Stimulated activated CD4-positive, alpha-beta T cell treated with anti-CD3 and anti-CD28 coated beads, Interleukin-4, amount 100 ng/mL, for 24 hours (primary cell): ENCODE measurements at regions not wholly inside any gene's neighbourhood (a gene's known extent, or its start where the extent isn't known, plus 50 kb on each side); places are given as distances from the start of the nearest gene placed in this dataset.
"Not testable (repeated sequence)": the region's sequence is repeated elsewhere in the genome, so short reads cannot be mapped to it uniquely, and the experiment has no call there.

ENCODE experiments used
- DNase-seq: peaks from one replicate; pipeline ENCODE4 v3.0.0-alpha.2; 2020

- peak; percentile 58 for DNase-seq
These were observed 60.0 kb upstream of the BANK1 start for GRCh38 chr4:101730291-101731117.

- DNase-seq: no peak
These were observed 63.3 kb upstream of the BANK1 start for GRCh38 chr4:101727238-101727637.

- DNase-seq: no peak
These were observed 66.4 kb upstream of the BANK1 start for GRCh38 chr4:101724093-101724492.

- DNase-seq: no peak
These were observed 71.7 kb upstream of the BANK1 start for GRCh38 chr4:101718810-101719209.

GRCh38 chr4:101711590-101712260 is 78.8 kb upstream of the BANK1 start:
- DNase-seq: no peak

- no peak for DNase-seq
These were observed 79.7 kb upstream of the BANK1 start for GRCh38 chr4:101710806-101711205.

- DNase-seq: no peak
These were observed 82.1 kb upstream of the BANK1 start for GRCh38 chr4:101708293-101709039.

GRCh38 chr4:101707596-101707995 is 82.9 kb upstream of the BANK1 start:
- DNase-seq: no peak

GRCh38 chr4:101706535-101707057 is 83.9 kb upstream of the BANK1 start:
- DNase-seq: no peak

GRCh38 chr4:101701551-101701950 is 89.0 kb upstream of the BANK1 start:
- DNase-seq: no peak

GRCh38 chr4:101699441-101700124 is 90.9 kb upstream of the BANK1 start:
- DNase-seq: no peak

GRCh38 chr4:101697266-101697665 is 93.3 kb upstream of the BANK1 start:
- no peak for DNase-seq

- no peak for DNase-seq
These were observed 94.1 kb upstream of the BANK1 start for GRCh38 chr4:101696276-101697010.

- DNase-seq: no peak
These were observed 95.4 kb upstream of the BANK1 start for GRCh38 chr4:101695176-101695575.

- not testable (repeated sequence) for DNase-seq
These were observed 96.1 kb upstream of the BANK1 start for GRCh38 chr4:101694403-101694802.

- DNase-seq: no peak
These were observed 96.6 kb upstream of the BANK1 start for GRCh38 chr4:101693842-101694398.

- no peak for DNase-seq
These were observed 101.3 kb upstream of the BANK1 start for GRCh38 chr4:101689220-101689619.

GRCh38 chr4:101685126-101685525 is 105.4 kb upstream of the BANK1 start:
- DNase-seq: no peak

GRCh38 chr4:101682946-101683345 is 107.6 kb upstream of the BANK1 start:
- no peak for DNase-seq

- no peak for DNase-seq
These were observed 112.3 kb upstream of the BANK1 start for GRCh38 chr4:101678180-101678579.

GRCh38 chr4:101670897-101671296 is 119.6 kb upstream of the BANK1 start:
- DNase-seq: no peak

GRCh38 chr4:101670370-101670769 is 120.2 kb upstream of the BANK1 start:
- DNase-seq: no peak
